ENCODE measurements at regions not wholly inside any gene's neighbourhood (a gene's known extent, or its start where the extent isn't known, plus 50 kb on each side); places are given as distances from the start of the nearest gene placed in this dataset.
"Not testable (repeated sequence)": the region's sequence is repeated elsewhere in the genome, so short reads cannot be mapped to it uniquely, and the experiment has no call there.

DNA sequence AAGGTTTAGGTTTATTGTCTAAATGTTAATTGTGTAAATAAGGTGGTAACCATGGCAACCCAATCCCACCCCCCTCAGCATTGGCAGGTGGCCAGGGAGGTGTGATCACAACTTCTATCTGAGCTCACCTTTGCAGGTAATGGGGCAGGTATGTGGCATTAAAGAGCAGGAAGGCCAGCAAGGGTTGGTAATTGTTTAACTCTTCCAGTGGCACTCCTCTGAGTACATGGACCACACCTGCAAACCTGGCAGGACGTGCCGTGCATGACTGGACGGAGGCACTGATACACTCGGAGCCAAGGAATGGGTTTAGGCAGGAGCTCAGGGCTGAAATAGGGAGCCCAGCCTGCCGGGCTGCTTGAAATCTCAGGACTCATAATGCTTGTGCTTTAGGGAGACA is 107.0 kb upstream of the BMP2 start:
- DNase-seq (ENCODE audit: low spot score), result no peak

DNA sequence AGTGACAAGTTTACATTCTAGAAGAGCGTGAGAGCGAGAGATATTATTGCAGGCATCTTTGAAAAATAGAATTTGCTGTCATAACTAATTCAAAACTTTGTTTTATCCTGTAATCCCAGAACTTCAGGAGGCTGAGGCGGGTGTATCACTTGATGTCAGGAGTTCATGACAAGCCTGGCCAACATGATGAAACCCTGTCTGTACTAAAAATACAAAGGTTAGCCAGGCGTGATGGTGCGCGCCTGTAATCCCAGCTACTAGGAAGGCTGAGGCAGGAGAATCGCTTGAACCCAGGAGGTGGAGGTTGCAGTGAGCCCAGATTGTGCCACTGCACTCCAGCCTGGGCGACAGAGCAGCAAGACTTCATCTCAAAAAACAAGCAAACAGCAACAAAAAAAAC is 108.6 kb upstream of the BMP2 start:
- not testable (repeated sequence) for DNase-seq (ENCODE audit: low spot score)

DNA sequence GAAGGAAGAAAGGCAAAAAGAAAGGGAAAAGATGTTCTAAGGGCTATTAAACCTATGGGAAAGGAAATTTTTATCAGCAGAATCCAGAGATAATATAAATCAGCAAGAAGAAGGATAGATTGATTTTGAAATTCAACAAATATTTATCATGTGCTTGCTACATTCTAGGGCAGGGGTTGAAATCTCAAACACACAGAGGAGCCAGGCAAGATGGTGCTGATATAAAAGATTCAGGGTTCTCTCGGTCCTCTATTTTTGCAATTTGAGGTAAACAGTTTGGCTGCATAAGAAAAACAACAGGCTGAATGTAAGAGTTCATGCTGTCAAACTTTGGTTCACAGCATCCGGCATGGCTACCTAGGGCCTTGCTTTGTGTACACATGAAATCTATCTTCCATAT is 109.6 kb upstream of the BMP2 start:
- no peak for DNase-seq (ENCODE audit: low spot score)

DNA sequence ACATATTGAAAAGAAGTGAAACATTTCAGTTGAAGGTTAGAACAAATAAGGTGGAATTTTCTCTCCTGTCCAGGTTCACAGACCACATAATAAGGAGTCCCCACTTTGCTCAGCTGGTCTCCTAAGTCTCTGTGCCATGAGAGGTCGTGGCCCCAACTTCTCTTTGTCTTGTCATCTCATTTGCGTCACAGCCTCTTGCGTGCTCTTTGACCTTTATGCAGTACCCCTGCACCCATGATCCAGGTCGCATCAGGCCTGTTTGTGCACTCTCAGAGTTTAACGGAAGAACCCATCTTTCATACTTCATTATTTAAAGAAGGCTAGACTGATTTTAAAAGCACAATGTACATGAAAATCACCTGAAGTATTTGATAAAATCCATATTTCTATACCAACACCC is 110.4 kb upstream of the BMP2 start:
- no peak for DNase-seq (ENCODE audit: low spot score)

DNA sequence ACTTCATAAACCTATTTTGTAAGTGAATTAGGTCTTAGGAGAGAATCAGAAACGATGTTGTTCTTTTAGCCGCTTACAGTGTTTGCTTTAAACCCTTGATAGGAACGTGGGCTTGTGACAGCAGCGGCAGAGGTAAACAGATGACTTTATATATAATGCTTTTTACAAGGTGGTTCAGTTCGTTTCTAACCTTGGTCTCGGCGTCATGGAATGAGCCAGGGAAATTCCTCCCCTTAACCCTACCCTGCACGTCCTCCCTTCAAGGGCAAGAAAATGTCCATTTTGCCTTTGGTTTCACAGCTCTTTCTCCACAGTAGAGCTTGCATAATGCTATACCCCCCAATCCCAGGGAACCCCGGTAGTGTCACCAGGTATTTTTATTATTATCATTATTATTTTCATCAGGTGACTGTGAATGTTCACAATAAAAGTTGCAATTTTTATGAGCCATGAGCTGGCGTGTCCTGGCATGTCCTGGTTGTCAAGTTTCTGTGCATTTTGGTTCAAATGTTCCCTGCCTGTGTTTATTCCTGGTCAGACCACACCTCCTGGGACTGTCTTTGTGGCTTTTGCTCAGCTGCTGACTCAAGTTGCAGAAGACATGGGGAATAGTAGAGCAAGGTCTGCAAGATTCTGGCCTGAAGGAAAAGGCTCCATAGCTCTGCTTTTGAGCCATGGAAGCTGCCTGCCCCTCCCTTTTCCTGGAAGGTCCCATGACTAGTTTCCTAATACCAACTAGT is 112.8 kb upstream of the BMP2 start:
- DNase-seq (ENCODE audit: low spot score), result no peak

DNA sequence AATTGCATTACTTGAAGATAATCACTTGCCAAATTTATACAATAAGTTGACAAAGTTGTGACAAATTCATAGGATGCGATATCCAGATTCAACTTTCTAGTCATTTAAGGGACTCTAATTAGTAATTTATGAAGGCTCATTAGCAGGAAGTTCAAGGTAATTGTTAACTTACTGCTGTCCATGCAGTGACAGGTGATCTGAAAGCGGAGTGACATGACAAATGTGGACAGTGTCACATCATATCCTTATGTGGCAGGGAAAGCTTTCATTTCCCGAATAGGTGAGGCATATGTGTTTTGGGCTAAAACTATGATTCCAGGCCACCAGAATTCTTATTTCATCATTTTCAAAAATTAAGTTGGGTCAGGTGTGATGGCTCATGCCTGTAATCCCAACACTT is 115.9 kb upstream of the BMP2 start:
- DNase-seq (ENCODE audit: low spot score), result no peak

DNA sequence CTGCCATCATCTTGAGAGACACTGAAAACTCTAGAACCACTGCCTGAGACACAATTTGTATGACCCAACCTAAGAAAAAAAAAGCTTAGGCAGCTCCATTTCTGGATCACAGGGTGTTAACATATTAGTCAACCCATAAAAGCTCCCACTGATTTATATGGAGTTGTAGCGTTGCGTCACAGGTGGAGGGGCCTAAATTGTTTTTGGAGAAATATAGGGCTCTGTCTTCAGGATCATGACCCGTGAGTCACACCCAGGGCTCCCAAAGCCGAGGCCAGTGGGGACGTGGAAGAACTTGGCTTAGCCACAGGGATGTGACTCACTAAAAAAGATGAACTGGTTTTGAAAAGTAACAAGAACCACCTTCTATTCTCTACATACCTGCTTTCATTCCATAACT is 116.5 kb upstream of the BMP2 start:
- DNase-seq (ENCODE audit: low spot score), result no peak

DNA sequence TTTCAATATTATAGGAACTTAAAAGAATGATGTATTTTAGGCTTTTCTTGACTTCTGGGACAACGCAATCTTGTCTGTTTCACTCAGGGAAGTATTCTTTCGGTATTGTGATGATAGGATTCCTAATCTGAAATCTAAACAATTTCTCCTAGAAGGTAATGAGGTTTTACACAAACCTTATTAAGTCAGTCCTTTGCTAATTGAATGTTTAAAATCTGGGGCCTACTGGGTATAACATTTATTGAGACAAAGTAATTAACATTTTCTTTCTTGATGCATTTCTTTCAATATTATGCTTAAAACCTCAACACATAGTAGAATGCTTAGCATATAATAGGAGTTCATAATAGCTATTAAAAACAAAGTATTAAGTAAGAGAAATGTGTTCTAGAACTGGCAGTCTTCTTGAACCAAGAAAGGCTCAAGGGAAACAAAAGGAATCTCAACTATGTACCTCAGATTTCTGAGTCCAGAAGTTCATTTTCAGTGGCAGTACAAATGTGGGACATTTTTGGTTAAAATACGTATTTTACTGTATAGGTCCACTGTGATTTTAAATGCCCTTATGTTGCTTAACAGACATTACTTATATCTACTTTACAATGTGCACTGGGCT is 121.4 kb upstream of the BMP2 start:
- no peak for DNase-seq (ENCODE audit: low spot score)

DNA sequence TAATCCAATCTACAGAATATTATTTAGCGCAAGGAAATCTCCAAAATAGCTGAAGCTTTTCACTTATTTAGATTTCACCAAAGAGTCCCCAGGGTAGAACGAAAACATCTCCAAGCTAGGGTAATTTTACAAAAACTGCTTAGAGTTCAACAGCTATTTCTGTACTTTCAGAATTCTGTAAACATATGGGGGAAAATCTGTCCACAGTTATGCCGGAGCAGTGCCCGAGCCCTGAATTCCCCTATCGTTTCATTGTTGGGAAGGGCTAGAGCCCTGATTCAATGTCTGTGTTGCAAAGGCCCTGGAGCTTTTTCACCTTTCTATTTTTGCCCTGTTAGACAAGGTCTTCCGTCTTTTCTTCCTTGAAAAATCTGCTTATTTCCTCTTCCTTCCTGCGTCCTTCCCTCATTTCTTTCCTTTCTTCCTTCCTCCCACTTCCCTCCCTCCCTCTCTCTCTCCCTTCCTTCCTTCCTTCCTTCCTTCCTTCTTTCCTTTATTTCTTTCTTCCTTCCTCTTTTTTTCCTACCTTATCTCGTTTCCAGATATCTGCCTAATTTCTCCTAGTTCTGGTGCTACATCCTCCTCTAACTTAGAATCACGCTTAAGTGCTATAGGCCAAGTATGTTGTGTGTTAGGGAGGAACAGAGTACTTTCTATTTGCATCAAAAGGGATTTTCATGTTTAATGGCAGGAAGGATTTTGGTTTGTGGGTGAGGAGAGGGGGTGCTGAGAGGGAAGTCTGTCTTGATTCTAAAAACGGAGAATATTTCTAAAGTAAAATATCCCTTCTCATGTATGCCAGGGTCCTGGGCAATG is 122.5 kb upstream of the BMP2 start:
- no peak for DNase-seq (ENCODE audit: low spot score)

DNA sequence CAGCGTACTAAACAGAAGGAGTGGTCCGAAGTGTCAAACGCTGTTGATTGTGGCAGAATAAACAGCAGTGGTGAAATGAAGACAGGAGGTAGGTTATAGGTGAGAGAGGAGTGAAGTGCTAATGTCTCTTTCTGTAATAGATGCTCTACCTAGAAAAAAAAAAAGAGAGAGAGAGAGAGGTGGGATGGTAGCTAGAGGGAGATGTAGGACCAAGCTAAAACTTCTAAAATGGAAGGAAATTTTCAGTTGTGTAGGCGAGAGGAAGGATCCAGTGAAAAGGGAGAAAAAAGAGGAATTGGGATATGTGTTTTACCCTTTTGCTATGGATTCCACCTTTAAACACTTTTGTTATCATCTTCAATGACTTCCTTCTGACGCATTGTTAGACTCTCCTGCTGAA is 126.5 kb upstream of the BMP2 start:
- no peak for DNase-seq (ENCODE audit: low spot score)

DNA sequence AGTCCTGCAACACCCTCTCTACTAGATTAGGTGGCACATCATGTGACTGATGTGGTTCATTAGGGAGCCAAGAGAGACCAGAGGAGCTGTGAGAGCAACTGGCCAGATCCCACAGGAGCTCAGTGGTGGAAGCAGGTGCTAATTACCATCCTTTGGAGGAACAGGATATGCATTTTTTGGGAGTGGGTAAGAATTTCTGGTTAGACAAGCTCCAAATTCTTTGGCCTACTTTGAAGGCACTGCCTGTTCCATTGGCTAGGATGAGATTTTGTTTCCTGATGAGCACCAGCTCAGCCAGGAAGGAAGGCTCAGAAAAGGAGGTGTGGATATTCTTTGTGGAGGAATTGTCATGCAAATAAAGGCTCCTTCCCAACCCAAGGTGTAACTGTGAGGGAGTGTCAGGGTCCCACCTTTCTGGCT is 130.3 kb upstream of the BMP2 start:
- DNase-seq (ENCODE audit: low spot score), result no peak

DNA sequence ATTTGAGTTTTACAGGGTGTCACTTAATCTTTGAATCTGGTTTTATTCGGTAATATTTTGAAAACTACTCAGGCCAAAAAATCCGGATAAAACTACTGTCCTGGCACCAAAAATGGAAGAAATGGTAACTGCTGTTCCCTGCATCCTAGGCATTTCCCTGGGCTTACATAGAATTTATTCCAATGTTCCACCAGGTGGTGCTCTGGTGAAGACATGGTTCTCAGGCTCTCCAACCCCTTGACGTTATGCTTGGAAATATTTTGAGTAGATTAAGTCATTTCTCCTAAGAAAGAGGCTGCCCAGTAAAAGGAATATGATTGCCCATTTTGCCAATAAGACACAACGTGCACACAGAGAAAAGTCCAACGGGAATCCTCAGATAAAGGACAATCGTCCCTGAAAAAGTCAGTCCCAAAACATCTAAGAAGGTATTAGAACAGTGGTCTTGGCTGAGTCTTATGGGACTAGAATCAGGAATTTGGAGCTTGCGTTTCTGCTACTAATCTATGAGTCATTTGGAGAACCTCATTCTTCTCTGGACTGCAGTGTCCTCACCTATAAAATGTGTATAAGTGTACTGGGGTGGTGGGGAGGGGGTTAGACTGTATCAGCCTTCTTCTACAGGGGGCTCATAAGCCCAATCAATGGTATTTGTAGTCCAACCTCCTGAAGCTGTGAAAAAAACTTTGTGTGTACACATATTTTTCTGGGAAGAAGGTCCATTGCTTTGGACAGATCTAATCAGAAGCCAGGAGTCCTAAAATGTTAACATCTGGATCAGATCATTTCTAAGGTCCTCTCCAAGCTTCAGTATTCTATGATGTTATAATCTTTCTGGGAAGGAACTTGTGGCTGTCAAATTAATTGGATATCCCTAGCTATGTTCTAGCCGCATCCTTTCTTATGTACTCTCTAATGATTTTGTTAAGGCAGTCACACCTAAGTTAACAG is 131.0 kb upstream of the BMP2 start:
- DNase-seq (ENCODE audit: low spot score), result peak; percentile 65

DNA sequence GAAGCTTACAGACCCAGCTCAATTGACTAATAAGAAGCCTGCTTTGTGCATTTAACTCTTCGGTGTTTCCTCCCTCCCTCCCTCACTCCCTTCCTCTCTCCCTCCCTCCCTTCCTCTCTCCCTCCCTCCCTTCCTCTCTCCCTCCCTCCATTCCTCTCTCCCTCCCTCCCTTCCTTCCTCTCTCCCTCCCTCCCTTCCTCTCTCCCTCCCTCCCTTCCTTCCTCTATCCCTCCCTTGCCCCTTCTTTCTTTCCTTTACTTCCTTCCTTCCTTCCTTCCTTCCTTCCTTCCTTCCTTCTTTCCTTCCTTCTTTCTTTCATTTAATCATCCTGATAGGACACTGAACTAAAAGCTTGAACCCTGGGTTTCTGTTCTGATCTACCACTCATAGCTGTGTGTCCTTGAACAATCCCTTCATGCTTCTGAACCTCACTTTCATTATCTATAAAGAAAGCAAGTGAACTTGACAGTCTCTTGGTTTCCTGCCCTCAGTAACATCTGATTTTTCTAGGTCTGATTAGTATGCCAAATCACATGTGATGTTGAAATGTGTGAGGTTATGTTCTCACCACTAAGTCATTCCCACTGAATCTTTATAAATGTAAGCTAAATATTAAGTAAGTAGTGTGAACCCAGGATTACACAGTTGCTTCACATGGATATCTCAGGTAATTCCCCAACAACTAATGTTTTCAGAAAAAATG is 132.3 kb upstream of the BMP2 start:
- DNase-seq (ENCODE audit: low spot score), result no peak

DNA sequence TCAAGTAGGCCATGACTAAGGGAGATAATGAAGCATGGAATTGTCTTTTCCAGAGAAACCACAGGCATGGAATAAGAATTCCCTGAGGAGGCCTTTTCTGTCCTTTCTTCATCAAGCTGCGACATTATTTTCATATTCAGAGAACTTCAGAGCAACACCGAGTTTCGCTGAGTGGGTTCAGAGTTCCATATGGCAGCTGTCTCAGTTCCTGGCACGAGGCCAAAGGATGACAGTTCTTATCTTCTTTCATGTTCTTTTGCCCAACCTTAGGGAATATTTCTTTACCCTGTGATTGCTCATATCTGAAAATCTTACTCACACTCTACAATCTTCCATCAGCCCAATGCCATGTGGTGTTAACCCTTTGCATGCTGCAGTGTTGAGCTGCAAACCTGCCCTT is 135.3 kb upstream of the BMP2 start:
- no peak for DNase-seq (ENCODE audit: low spot score)

DNA sequence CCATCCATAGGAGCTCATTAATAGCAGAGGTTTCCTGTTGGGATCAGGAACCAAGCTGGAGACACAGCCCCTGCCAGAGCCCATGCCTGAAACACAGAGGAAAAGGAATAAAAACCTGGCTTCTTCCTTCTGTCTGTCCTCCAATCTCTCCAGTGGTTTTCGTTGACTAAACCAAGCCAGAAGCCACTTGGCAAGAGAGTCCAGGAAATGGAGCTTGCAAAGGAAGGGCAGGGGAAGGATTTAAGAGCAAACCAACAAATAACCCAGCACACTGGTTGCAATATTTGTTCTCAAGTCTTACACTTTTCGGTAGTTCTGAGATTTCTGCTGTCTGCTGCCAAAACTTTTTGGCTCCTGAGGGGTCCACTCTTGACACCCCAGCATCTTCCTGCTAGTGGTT is 137.0 kb upstream of the BMP2 start:
- no peak for DNase-seq (ENCODE audit: low spot score)

DNA sequence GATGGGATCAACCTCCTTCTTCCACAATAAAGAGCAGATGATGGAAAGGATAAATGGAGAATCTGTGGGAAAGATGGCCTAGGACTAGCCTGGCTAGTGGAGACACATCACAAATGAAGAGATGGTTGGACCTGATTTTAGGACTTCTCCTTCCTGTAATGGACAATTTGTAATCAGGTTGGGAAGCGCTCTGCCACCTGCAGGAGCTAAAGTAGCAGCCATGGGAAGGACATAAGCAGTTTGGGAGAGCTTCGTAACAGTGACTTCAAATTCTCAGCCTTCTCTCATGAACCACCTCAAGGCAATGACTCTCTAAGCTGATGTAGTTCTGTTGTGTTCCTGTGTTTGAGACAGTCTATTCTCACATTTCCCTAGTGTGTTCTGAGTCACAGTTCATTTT is 137.9 kb upstream of the BMP2 start:
- DNase-seq (ENCODE audit: low spot score), result no peak

DNA sequence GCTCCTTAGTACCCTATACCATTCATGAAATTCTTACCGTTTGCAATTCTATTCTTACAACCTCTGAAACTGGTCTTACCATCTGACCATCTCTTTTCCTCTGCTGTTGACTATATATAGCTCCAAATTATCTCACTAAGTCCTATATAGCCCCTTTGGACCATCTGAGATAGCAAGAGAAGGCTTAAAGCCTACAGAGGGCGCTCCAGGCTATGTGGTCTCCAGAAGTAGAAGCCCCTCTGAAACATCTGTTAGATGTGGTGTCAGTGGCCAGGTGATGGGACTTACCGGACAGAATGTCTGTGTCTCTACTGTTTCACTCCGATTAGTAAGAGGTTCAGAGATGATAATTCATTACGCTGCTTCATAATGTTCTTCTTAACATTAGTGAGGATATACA is 140.7 kb upstream of the BMP2 start:
- DNase-seq (ENCODE audit: low spot score), result no peak

DNA sequence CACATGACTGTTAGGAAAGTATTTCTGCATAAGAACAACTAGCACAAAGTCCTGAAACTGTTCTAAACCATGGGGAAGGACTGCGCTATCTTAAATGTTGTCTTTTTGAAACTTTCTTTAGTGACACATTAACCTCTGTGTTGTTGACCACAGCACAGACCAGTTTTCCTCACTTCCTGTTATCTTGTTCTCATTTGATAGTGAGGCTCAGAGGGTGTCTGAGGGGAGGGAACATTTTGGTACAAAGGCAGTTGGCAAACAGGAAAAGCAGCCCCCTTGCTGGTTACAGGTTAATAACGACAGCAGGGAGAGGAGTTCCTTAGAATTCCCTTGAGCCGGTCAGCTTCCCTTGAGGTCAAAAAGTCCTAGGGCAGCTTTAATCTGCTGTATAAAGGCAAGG is 143.5 kb upstream of the BMP2 start:
- DNase-seq (ENCODE audit: low spot score), result peak; percentile 63

DNA sequence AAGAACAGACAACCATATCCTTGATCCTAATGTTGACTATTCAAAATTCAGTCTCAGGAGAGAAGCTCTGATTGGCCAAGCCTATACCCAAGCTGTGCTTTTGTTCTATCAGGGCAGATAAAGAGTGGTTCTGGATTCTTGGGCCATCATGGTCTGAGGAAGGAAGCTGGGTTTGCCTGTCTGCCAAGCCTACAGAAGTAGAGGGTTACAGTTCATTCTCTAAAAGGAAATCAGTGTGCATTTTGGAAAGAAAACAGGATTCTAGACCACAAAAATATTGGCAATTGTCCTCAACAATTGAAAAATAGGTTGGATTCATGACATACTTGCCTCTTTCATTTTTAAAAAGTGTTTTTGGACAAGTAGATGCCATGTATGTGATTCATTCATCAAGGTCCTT is 145.4 kb upstream of the BMP2 start:
- no peak for DNase-seq (ENCODE audit: low spot score)

DNA sequence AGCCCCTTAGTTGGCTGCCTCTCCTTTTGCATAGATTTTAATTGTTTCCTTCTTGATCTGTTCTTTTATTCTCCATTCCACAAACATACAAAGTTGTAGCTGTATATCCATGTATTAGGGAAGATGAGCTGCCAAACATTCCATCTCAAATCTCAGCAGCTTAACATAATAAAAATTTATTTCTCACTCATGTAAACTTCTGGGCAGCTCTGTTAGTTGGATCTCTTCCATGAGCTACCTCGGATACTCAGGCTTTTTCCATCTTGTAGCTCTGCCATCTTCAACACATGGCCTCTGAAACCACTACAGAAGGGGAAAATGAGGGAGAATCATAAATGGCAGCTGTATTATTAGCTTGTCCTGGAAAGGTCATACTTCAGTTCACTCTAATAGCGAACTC is 149.4 kb upstream of the BMP2 start:
- no peak for DNase-seq (ENCODE audit: low spot score)

DNA sequence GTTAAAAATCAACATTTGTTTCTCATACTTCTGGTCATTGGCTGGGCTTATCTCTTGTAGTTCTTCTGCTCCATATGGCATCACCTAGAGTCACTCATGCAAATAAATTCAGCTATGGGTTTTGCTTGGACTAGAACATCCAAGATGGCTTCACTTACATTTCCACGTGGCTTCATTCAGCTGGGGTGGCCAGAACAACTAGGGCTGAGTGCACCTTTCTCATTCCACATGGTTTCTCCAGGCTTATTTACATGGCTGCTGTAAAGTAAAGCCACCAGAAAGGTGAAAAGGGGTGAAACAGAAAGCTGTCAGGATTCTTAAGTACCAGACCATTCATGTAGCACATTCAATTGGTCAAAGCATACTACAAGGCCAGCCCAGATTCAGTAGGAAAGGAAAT is 151.1 kb upstream of the BMP2 start:
- DNase-seq (ENCODE audit: low spot score), result no peak

DNA sequence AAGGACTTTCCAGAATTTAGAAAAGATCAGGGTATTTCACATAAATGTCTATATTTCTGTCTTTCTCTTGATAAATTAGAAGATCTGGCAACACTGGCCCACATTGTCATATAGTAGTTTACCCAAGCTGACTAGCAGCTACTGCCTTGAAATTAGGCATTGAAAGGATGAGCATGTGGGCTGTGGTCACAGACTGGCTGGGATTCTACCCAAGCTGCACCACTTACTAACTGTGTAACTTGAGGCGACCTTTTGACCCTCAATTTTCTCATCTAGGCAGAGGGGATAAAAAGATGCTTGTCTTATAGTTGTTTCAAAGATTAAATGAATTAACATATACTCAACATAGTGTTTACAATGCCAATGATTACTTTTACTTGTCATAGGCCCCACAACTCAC is 152.7 kb upstream of the BMP2 start:
- no peak for DNase-seq (ENCODE audit: low spot score)
